ENCODE measurements at regions not wholly inside any gene's neighbourhood (a gene's known extent, or its start where the extent isn't known, plus 50 kb on each side); places are given as distances from the start of the nearest gene placed in this dataset.

- FAIRE-seq (no peak), DNase-seq (ENCODE audit: extremely low read depth in 1 of 4, low spot score in 3 of 4) (no peak), ATAC-seq (no peak)
- Histone ChIP-seq H3K79me2 (ENCODE audit: control insufficient read depth, insufficient read depth, low read length) (no peaks in the 10 kb centered on the region), H3K9me1 (ENCODE audit: control insufficient read depth, insufficient read depth, low read length) (no peaks in the 10 kb centered on the region), H3K9me3 (replicated peaks; ENCODE audit: control insufficient read depth, insufficient read depth, low read depth, low read length) (no peaks in the 10 kb centered on the region), H3K36me3 (ENCODE audit: control insufficient read depth, insufficient read depth, low read length) (no peaks in the 10 kb centered on the region), H3K27me3 (ENCODE audit: control insufficient read depth in 2 of 2, insufficient read depth in 2 of 2, low read length in 2 of 2) (no peaks in the 10 kb centered on the region), H3K9ac (ENCODE audit: insufficient read depth in 1 of 2, low read depth in 2 of 2, low read length in 2 of 2) (no peak overlapping the region), H3K27ac (ENCODE audit: extremely low read depth, low read depth, low read length) (no peak overlapping the region), H3K4me3 (no peak overlapping the region), H3K4me1 (replicated peaks in 1 of 2; ENCODE audit: control insufficient read depth in 2 of 2, insufficient read depth in 2 of 2, low read length in 2 of 2) (no peaks in the 10 kb centered on the region), H4K20me1 (replicated peaks; ENCODE audit: control insufficient read depth, insufficient read depth, low read length) (no peaks in the 10 kb centered on the region), H2AFZ (ENCODE audit: low read depth, low read length) (no peak overlapping the region), H3K4me2 (ENCODE audit: insufficient read depth, low read length) (no peak overlapping the region)
- no TSS peak for BruUV-seq (replicated peaks)
- CTCF ChIA-PET (ENCODE audit: low intra/inter-chr PET ratio) = no interaction called here
- TF ChIP-seq CREBBP (IDR thresholded peaks at IDR 0.05; ENCODE audit: low read depth, low read length) (no peak), CTBP1 (IDR thresholded peaks at IDR 0.05; ENCODE audit: borderline replicate concordance) (no peak), DPF2 (IDR thresholded peaks at IDR 0.05) (no peak), POLR2AphosphoS5 (IDR thresholded peaks at IDR 0.05; ENCODE audit: control insufficient read depth, insufficient read depth, low read depth, low read length) (no peak), PREB (CRISPR knock-in tag; IDR thresholded peaks at IDR 0.05) (no peak)
- TF ChIP-seq, protein P1, sequence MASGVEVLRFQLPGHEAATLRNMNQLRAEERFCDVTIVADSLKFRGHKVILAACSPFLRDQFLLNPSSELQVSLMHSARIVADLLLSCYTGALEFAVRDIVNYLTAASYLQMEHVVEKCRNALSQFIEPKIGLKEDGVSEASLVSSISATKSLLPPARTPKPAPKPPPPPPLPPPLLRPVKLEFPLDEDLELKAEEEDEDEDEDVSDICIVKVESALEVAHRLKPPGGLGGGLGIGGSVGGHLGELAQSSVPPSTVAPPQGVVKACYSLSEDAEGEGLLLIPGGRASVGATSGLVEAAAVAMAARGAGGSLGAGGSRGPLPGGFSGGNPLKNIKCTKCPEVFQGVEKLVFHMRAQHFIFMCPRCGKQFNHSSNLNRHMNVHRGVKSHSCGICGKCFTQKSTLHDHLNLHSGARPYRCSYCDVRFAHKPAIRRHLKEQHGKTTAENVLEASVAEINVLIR (CRISPR knock-in tag; IDR thresholded peaks at IDR 0.05) = no peak
- 3% methylated on average over 3 of the region's 3 CpGs for WGBS (ENCODE audit: insufficient coverage, low coverage, missing lambda C conversion rate)
- intact Hi-C loops (cut with micrococcal nuclease) = no loop called here
- POLR2A ChIA-PET = interaction anchor here (0.7 to 1.1 kb wide), 2 partner anchors 16 to 17 kb away, joined by 3 read pairs; no protein-coding TSS in a partner anchor
- in situ Hi-C loops (cut with MboI) = no loop called here
Measured at GRCh38 chr6:119802464-119802863, 452.9 kb upstream of the MAN1A1 start.
